ENCODE measurements at regions not wholly inside any gene's neighbourhood (a gene's known extent, or its start where the extent isn't known, plus 50 kb on each side); places are given as distances from the start of the nearest gene placed in this dataset.

- Histone ChIP-seq H3F3A (ENCODE audit: control insufficient read depth, insufficient read depth) (no peaks in the 10 kb centered on the region), H3K4me1 (ENCODE audit: control insufficient read depth, low read length) (no peaks in the 10 kb centered on the region), H3K27me3 (ENCODE audit: control insufficient read depth, low read length) (no peaks in the 10 kb centered on the region), H3K79me2 (ENCODE audit: control insufficient read depth, low read length) (no peaks in the 10 kb centered on the region), H3K4me2 (ENCODE audit: low read length) (no peak overlapping the region), H4K20me1 (ENCODE audit: control insufficient read depth, insufficient read depth, low read depth, low read length) (no peaks in the 10 kb centered on the region), H3K36me3 (ENCODE audit: control insufficient read depth, low read length) (no peaks in the 10 kb centered on the region), H3K9me2 (replicated peaks; ENCODE audit: control insufficient read depth, low read length) (no peaks in the 10 kb centered on the region), H3K27ac (ENCODE audit: low read depth, low read length) (no peak overlapping the region), H3K4me3 (ENCODE audit: low read length) (no peak overlapping the region), H3K9me3 (ENCODE audit: control insufficient read depth, insufficient read depth, low read length) (no peaks in the 10 kb centered on the region; the same call in 1 of the 2 replicates)
- TF ChIP-seq CTCF (IDR thresholded peaks at IDR 0.05; ENCODE audit: low read depth, low read length, poor library complexity, severe bottlenecking) (no peak), EZH2phosphoT487 (IDR thresholded peaks at IDR 0.05; ENCODE audit: borderline replicate concordance, low read length) (no peak)
Observed at GRCh38 chr9:28841775-28842174, 1268.5 kb upstream of the C9orf72 start.

GRCh38 chr9:28847331-28847730 is 1274.0 kb upstream of the C9orf72 start:
- Histone ChIP-seq H3K9me3 (ENCODE audit: control insufficient read depth, insufficient read depth, low read length) (no peaks in the 10 kb centered on the region), H3K4me1 (ENCODE audit: control insufficient read depth, low read length) (no peaks in the 10 kb centered on the region), H3K4me2 (ENCODE audit: low read length) (no peak overlapping the region), H4K20me1 (ENCODE audit: control insufficient read depth, insufficient read depth, low read depth, low read length) (no peaks in the 10 kb centered on the region), H3K4me3 (ENCODE audit: low read length) (no peak overlapping the region), H3K27ac (ENCODE audit: low read depth, low read length) (no peak overlapping the region), H3K36me3 (ENCODE audit: control insufficient read depth, low read length) (no peaks in the 10 kb centered on the region), H3K79me2 (ENCODE audit: control insufficient read depth, low read length) (no peaks in the 10 kb centered on the region), H3K27me3 (ENCODE audit: control insufficient read depth, low read length) (no peaks in the 10 kb centered on the region), H3F3A (ENCODE audit: control insufficient read depth, insufficient read depth) (no peaks in the 10 kb centered on the region), H3K9me2 (replicated peaks; ENCODE audit: control insufficient read depth, low read length) (no peaks in the 10 kb centered on the region)
- no peak for TF ChIP-seq CTCF (IDR thresholded peaks at IDR 0.05; ENCODE audit: low read depth, low read length, poor library complexity, severe bottlenecking)
- TF ChIP-seq EZH2phosphoT487 (IDR thresholded peaks at IDR 0.05; ENCODE audit: borderline replicate concordance, low read length) = no peak

GRCh38 chr9:28848671-28849070 is 1275.4 kb upstream of the C9orf72 start:
- Histone ChIP-seq H3K4me1 (ENCODE audit: control insufficient read depth, low read length) (no peaks in the 10 kb centered on the region), H3K9me2 (replicated peaks; ENCODE audit: control insufficient read depth, low read length) (no peaks in the 10 kb centered on the region), H3K27me3 (ENCODE audit: control insufficient read depth, low read length) (no peaks in the 10 kb centered on the region), H3K27ac (ENCODE audit: low read depth, low read length) (no peak overlapping the region), H3F3A (ENCODE audit: control insufficient read depth, insufficient read depth) (no peaks in the 10 kb centered on the region), H4K20me1 (ENCODE audit: control insufficient read depth, insufficient read depth, low read depth, low read length) (no peaks in the 10 kb centered on the region), H3K79me2 (ENCODE audit: control insufficient read depth, low read length) (no peaks in the 10 kb centered on the region), H3K9me3 (ENCODE audit: control insufficient read depth, insufficient read depth, low read length) (no peaks in the 10 kb centered on the region), H3K4me3 (ENCODE audit: low read length) (no peak overlapping the region), H3K4me2 (ENCODE audit: low read length) (no peak overlapping the region), H3K36me3 (ENCODE audit: control insufficient read depth, low read length) (no peaks in the 10 kb centered on the region)
- TF ChIP-seq CTCF (IDR thresholded peaks at IDR 0.05; ENCODE audit: low read depth, low read length, poor library complexity, severe bottlenecking) (no peak), EZH2phosphoT487 (IDR thresholded peaks at IDR 0.05; ENCODE audit: borderline replicate concordance, low read length) (no peak)

GRCh38 chr9:28853477-28853876 is 1280.2 kb upstream of the C9orf72 start:
- H3K4me2 ChIP-seq (ENCODE audit: low read length) = no peak overlapping the region
- no peaks in the 10 kb centered on the region for H3K9me3 ChIP-seq (ENCODE audit: control insufficient read depth, insufficient read depth, low read length)
- no peaks in the 10 kb centered on the region for H3F3A ChIP-seq (ENCODE audit: control insufficient read depth, insufficient read depth)
- H3K4me1 ChIP-seq (ENCODE audit: control insufficient read depth, low read length) = no peaks in the 10 kb centered on the region
- H3K79me2 ChIP-seq (ENCODE audit: control insufficient read depth, low read length) = no peaks in the 10 kb centered on the region
- H3K27me3 ChIP-seq (ENCODE audit: control insufficient read depth, low read length) = no peaks in the 10 kb centered on the region
- no peaks in the 10 kb centered on the region for H3K36me3 ChIP-seq (ENCODE audit: control insufficient read depth, low read length)
- no peaks in the 10 kb centered on the region for H4K20me1 ChIP-seq (ENCODE audit: control insufficient read depth, insufficient read depth, low read depth, low read length)
- H3K4me3 ChIP-seq (ENCODE audit: low read length) = no peak overlapping the region
- no peaks in the 10 kb centered on the region for H3K9me2 ChIP-seq (replicated peaks; ENCODE audit: control insufficient read depth, low read length)
- TF ChIP-seq CTCF (IDR thresholded peaks at IDR 0.05; ENCODE audit: low read depth, low read length, poor library complexity, severe bottlenecking) (no peak), EZH2phosphoT487 (IDR thresholded peaks at IDR 0.05; ENCODE audit: borderline replicate concordance, low read length) (no peak)
- no peak overlapping the region for H3K27ac ChIP-seq (ENCODE audit: low read depth, low read length)

Measured in DOHH2 (cell line).